IgD-negative memory B cell (primary cell): ENCODE measurements at regions not wholly inside any gene's neighbourhood (a gene's known extent, or its start where the extent isn't known, plus 50 kb on each side); places are given as distances from the start of the nearest gene placed in this dataset.
"Not testable (repeated sequence)": the region's sequence is repeated elsewhere in the genome, so short reads cannot be mapped to it uniquely, and the experiment has no call there.

Source experiments
- H3K27ac Mint-ChIP-seq, 3 donors: one replicate each; pipeline ENCODE4 v1.8.0; 2020 to 2022; ENCODE audit warnings: mild to moderate bottlenecking in 3 of 3, mixed read lengths in 3 of 3, moderate library complexity in 1 of 3
- H3K27me3 Mint-ChIP-seq: one replicate; pipeline ENCODE4 v1.8.0; 2021; ENCODE audit warnings: mixed read lengths
- H3K36me3 Mint-ChIP-seq: one replicate; pipeline ENCODE4 v1.8.0; 2020; ENCODE audit warnings: mild to moderate bottlenecking, mixed read lengths
- H3K4me1 Mint-ChIP-seq, 3 donors: one replicate each; pipeline ENCODE4 v1.8.0; 2020 to 2022; ENCODE audit warnings: mixed read lengths in 3 of 3, mild to moderate bottlenecking in 1 of 3
- H3K4me3 Mint-ChIP-seq, 4 donors: one replicate each; pipeline ENCODE4 v1.8.0; 2020 to 2022; ENCODE audit warnings: mild to moderate bottlenecking in 4 of 4, mixed read lengths in 4 of 4, moderate library complexity in 3 of 4
- H3K9me3 Mint-ChIP-seq, 3 donors: one replicate each; pipeline ENCODE4 v1.8.0; 2020 to 2021; ENCODE audit warnings: mixed read lengths in 3 of 3, mild to moderate bottlenecking in 1 of 3

DNA sequence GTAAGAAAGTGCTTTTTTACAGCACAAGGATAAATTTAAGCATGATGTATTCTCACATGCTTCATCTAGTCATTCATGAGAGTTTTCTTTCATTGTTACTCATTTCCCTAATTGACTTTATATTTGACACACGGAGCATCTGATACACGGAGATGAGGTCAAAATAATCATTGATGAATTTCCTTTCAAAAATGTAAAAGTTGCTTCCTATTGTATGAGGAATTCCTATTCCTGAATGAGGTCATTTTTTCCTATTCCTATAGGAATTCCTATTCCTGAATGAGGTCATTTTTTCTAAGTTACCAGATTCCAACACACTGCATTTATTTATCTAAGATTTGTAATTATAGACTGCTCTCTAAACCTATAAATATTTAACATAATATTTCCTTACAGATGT, 316.7 kb upstream of the KITLG start:
- Mint-ChIP-seq H3K27ac (no peak overlapping the region), H3K9me3 (no peaks in the 10 kb centered on the region), H3K4me1 (no peaks in the 10 kb centered on the region), H3K27me3 (no peaks in the 10 kb centered on the region), H3K4me3 (no peak overlapping the region), H3K36me3 (no peaks in the 10 kb centered on the region)

DNA sequence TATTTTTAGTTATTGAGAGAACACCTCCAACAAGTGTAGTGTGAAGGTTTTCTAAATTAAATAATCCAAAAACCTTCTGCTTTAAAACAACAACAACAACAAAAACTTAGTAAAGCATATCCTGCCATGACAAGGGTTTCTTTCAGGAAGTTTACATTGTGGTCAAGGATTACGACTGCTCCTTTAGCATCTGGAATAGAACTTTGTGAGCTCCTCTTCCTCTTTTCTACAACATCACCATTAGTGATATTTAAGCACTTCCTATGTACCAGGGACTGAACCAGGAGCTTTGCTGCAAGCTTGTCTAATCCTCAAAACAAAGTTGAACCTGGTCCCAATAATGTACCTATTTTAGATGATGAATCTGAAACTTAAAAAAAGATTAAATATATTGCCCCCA, 315.4 kb upstream of the KITLG start:
- H3K27me3 Mint-ChIP-seq = no peaks in the 10 kb centered on the region
- no peaks in the 10 kb centered on the region for H3K36me3 Mint-ChIP-seq
- no peak overlapping the region for H3K27ac Mint-ChIP-seq
- no peak overlapping the region for H3K4me3 Mint-ChIP-seq
- H3K4me1 Mint-ChIP-seq = no peaks in the 10 kb centered on the region
- H3K9me3 Mint-ChIP-seq = no peaks in the 10 kb centered on the region

DNA sequence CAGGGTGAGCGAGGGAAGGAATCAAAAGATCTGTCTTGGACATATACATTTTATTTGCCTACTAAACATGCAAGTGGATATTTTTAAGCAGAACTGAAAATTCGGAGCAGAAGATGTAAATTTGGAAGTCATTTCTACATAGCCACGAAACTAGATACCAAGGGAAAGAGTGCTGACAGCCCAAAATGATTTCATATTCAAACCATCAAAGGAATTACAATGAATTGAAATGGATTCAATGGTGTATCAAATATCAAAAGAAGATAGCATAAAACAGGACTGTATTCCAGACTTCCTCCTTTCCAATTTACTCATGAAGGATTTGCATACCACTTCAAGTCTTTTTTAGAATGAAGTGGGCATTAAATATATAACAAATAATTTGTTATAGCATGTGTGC, 313.5 kb upstream of the KITLG start:
- Mint-ChIP-seq H3K27ac (no peak overlapping the region), H3K27me3 (no peaks in the 10 kb centered on the region), H3K36me3 (no peaks in the 10 kb centered on the region), H3K4me1 (no peaks in the 10 kb centered on the region), H3K4me3 (no peak overlapping the region), H3K9me3 (no peaks in the 10 kb centered on the region)

DNA sequence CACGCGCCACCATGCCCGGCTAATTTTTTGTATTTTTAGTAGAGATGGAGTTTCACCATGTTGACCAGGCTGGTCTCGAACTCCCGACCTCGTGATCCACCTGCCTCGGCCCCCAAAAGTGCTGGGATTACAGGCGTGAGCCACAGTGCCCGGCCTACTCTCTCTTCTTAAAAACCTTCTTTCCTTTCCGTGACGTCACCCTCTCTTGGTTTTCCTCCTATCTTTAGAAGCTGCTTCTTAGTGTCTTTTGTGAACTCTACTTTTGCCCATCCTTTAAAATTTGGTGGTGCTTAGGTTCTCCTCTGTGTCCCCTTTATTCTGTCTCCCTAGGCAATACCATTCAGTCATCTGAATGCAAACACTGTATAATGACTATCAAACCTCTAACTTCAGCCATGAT, 311.2 kb upstream of the KITLG start:
- not testable (repeated sequence) for H3K27me3 Mint-ChIP-seq, H3K4me3 Mint-ChIP-seq, H3K36me3 Mint-ChIP-seq, H3K4me1 Mint-ChIP-seq, H3K27ac Mint-ChIP-seq, H3K9me3 Mint-ChIP-seq

DNA sequence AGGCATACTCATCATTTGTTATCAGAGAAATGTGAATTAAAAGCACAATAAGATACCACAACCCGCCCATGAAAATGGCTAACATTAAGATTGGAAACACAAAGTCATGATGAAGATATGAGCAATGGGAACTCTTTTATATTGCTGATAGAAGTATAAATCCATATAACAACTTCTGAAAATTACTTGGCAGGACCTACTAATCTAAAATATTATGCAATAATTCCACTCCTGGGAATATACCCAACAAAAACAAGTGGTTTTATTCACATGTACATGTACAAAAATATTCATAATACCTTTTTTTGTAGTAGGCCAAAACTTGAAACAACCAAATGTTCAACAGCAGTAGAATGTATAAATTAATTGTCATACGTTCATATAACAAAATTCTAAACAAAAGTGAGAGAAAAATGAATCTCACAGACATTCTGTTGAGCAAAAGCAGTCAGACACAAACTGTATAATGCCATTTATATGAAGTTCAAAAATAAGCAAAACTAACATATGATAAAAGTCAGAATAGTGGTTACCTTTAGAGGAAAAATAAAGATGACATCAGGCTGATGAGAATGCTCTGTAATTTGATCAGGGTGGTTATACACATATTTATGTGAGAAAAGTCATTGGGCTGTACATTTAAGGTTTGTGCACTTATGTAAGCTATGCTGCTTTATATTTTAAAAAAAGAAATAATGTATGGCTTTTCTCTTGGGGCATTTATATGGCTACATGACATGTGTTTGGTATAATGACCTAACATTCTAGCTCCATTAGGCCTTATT, 309.2 kb upstream of the KITLG start:
- Mint-ChIP-seq H3K36me3 (no peaks in the 10 kb centered on the region), H3K27me3 (peaks cover 3% of the 10 kb centered on the region), H3K4me1 (no peaks in the 10 kb centered on the region), H3K9me3 (peaks cover 0 to 2% (median 0%) of the 10 kb centered on the region in 3 donors), H3K27ac (no peak overlapping the region), H3K4me3 (no peak overlapping the region)

DNA sequence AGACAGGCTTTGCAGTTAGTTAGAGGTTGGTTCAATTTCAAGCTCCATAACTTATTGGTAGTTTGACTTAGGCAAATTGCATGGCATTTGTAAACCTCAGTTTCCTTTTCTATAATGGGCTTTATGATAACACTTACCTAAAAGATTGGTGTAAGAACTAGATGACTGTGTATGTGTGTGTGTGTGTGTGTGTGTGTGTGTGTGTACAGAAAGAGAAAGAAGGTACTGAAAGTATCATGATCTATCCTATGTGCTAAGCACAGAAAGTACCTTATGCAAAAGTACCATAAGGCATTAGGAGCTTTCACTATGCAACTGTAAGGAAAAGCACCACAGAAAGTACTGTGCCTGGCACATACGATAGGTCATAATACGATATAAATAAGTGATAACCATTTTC, 304.3 kb upstream of the KITLG start:
- no peaks in the 10 kb centered on the region for H3K4me1 Mint-ChIP-seq

DNA sequence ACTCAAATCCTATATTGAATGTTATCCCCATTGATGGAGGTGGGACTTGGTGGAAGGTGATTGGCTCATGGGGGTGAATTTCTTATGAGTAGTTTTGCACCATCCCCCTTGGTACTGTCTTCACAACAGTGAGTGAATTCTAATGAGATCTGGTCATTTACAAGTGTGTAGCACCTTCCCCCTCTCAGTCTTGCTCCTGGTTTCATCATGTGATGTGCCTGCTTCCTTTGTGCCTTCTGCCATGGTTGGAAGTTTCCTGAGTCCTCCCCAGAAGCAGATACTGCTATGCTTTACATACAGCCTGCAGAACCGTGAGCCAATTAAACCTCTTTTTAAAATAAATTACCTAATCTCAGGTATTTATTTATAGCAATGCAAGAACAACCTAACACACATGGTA, 302.4 kb upstream of the KITLG start:
- H3K27ac Mint-ChIP-seq = no peak overlapping the region
- no peaks in the 10 kb centered on the region for H3K36me3 Mint-ChIP-seq
- peaks cover 3% of the 10 kb centered on the region for H3K27me3 Mint-ChIP-seq
- H3K4me1 Mint-ChIP-seq = no peaks in the 10 kb centered on the region
- peaks cover 0 to 5% (median 2%) of the 10 kb centered on the region in 3 donors for H3K9me3 Mint-ChIP-seq
- H3K4me3 Mint-ChIP-seq = no peak overlapping the region

More for the DNA sequence above, 304.3 kb upstream of the KITLG start:
- Mint-ChIP-seq H3K27ac (no peak overlapping the region), H3K9me3 (peaks cover 0 to 5% (median 2%) of the 10 kb centered on the region in 3 donors), H3K27me3 (peaks cover 3% of the 10 kb centered on the region), H3K4me3 (no peak overlapping the region), H3K36me3 (no peaks in the 10 kb centered on the region)

DNA sequence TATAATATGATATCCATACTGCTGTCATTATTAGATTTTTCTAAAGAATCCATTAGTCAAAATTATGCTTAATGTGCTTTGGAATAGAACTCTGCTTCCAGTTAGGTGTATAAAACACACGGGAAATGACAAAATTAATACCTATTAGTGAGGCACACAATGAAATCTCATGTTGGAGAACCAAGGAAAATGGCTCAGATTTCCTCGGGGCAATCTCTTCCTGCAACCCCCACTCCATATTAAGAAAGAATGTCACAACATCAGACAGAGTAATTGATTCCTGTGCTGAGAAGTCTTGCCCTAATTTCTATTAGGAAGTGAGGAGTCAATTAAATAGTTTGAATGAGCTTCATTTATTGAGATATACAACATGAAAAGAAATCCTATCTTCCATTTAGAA, 299.8 kb upstream of the KITLG start:
- Mint-ChIP-seq H3K4me1 (no peaks in the 10 kb centered on the region), H3K27me3 (no peaks in the 10 kb centered on the region), H3K4me3 (no peak overlapping the region), H3K36me3 (no peaks in the 10 kb centered on the region), H3K9me3 (peaks cover 0 to 5% (median 2%) of the 10 kb centered on the region in 3 donors), H3K27ac (no peak overlapping the region)

DNA sequence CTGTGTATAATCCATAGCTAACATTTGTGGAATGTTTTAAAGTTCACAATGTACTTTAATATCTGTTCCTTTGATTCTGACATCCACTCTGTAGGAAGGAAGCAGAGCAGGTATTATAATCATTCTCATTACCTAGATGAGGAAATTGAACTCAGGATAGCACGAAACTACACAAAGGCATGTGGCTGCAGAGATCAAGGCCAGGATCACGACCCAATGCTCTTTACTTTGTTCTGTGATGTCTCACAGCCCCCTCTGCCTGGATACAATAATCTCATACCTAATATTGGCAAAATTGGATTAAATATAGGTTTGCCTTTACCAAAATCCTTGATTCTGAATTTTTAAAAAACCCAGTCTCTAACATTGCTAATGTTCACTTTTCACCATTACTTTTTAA, 298.0 kb upstream of the KITLG start:
- no peaks in the 10 kb centered on the region for H3K36me3 Mint-ChIP-seq
- H3K27ac Mint-ChIP-seq = no peak overlapping the region
- H3K9me3 Mint-ChIP-seq = peaks cover 0 to 2% (median 0%) of the 10 kb centered on the region in 3 donors
- no peaks in the 10 kb centered on the region for H3K4me1 Mint-ChIP-seq
- no peak overlapping the region for H3K4me3 Mint-ChIP-seq
- no peaks in the 10 kb centered on the region for H3K27me3 Mint-ChIP-seq

DNA sequence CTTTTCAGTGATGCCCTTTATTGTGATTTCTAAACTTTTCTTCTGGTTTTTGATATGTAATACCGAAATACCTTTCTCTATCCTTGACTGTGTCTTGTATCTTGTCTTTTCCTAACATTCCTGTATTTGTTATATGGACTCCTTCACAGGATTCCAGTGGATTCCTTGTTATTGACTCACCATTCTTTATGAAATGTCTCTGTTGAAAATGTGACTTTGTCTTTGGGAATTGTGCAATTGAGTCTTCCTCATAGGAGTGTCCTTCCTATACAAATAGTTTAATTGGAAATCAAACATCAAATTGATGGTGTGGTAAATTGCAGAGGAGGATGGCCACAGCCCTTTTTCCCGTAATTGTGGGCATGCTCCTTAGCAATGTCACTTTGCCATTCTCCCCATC, 296.6 kb upstream of the KITLG start:
- Mint-ChIP-seq H3K27ac (no peak overlapping the region), H3K36me3 (no peaks in the 10 kb centered on the region), H3K4me3 (no peak overlapping the region), H3K9me3 (peaks cover 0 to 2% (median 0%) of the 10 kb centered on the region in 3 donors), H3K4me1 (no peaks in the 10 kb centered on the region), H3K27me3 (no peaks in the 10 kb centered on the region)

DNA sequence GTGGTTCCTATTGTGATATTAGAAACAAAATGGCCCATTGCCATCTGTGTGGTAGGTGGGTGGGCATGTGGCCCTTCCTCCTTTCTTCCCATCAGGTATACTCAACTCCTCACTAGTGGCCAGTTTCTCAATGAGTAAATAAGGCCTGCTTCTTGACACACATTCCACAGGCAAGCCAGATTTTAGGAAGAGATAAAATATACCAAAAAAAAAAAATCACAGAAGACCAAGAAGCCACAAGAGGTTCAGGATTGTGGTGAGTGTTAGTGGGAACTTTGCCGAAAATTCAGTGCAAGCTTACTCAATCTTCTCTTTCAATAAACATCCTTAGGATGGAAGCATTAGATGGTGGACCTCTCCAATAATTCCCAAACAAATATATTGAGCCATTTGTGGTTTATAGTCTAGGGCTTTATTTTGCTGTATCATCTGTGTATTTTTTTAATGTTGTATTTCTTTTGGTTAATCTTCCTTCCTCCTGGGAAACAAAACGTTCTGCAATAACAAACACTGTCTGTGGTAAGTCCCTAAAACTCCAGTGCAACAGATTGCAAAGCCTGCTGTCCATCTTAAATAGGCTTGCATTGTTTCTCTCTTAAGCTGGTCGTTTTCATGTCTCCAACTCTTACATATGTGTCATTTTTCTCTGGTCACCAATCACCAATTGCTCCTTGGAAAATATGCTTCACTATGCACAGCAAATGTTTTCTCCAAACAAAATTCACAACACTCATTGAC, 289.9 kb upstream of the KITLG start:
- Mint-ChIP-seq H3K4me1 (no peaks in the 10 kb centered on the region), H3K36me3 (no peaks in the 10 kb centered on the region), H3K4me3 (no peak overlapping the region), H3K27ac (no peak overlapping the region), H3K9me3 (no peaks in the 10 kb centered on the region), H3K27me3 (no peaks in the 10 kb centered on the region)

DNA sequence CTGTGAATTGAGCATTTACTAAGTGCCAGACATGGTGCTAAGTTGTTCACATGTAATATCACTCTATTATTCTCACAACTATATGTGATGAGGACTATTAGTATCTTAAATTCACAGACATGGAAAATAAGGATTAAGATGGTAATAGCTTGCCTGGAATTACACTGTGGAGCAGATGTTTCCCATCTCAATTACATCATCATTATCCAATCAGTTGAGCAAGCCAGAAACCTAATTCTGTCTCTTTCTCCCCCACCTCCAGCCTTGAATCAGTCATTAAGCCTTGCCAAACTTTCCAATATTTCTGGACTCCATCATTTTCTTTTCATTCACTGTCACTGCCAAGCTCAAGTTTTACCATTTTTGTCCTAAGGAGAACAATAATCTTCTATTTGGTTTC, 287.8 kb upstream of the KITLG start:
- H3K4me3 Mint-ChIP-seq = no peak overlapping the region
- no peak overlapping the region for H3K27ac Mint-ChIP-seq
- no peaks in the 10 kb centered on the region for H3K27me3 Mint-ChIP-seq
- H3K36me3 Mint-ChIP-seq = no peaks in the 10 kb centered on the region
- H3K9me3 Mint-ChIP-seq = no peaks in the 10 kb centered on the region
- H3K4me1 Mint-ChIP-seq = no peaks in the 10 kb centered on the region

DNA sequence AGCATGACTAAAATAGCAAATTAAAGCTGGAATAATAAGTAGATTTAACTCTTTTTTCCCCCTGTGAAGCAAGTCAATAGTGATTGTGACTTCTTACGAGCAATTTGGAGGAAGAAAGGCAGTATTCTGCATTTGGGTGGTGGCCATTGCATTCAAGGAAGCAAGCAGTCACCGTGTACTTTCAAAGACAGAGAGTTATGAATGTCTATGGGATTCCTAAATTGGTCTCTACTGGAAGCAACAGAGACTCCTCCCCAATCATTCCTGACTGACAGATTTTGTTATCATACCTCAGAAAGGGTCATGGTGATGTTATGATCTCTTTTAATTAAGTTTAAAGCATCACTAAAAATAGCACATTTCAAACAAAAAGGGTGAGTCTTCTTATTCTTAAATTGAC, 287.2 kb upstream of the KITLG start:
- Mint-ChIP-seq H3K27ac (no peak overlapping the region), H3K4me1 (no peaks in the 10 kb centered on the region), H3K4me3 (no peak overlapping the region), H3K27me3 (no peaks in the 10 kb centered on the region), H3K9me3 (no peaks in the 10 kb centered on the region), H3K36me3 (no peaks in the 10 kb centered on the region)

DNA sequence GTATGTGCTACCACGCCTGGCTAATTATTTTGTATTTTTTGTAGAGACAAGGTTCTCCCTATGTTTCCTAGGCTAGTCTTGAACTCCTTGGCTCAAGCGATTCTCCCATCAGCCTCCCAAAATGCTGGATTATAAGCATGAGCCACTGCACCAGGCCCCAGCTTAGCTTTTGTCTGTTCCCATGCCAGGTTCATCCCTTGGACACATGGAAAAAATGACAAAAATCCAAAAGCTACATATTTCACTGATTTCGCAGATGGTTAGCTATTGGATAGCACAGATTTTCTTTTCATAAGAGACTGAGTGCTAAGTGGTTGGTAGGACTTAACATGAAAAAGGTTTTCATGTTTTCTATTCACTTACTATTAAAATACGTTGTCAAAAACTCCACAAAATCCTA, 286.6 kb upstream of the KITLG start:
- Mint-ChIP-seq H3K9me3 (no peaks in the 10 kb centered on the region), H3K27ac (no peak overlapping the region), H3K36me3 (no peaks in the 10 kb centered on the region), H3K4me3 (no peak overlapping the region), H3K4me1 (no peaks in the 10 kb centered on the region), H3K27me3 (no peaks in the 10 kb centered on the region)

DNA sequence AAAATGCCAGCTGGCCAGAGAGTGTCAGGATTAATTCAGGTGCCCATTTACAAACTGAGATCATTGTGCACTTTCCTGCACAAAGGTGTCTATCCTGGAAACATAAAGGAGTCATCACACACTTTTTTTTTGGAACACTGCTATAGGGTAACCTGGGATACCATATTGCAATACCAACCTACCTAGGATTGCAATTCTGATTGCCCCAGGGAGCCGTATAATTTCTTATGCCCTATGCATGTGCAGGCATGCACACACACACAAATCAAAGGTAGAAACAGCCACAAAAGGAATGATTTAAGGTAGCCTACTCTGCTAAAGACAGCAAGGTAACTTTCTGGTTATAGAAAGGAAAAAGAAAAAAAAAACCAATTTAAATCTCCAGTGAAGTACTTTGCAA, 285.3 kb upstream of the KITLG start:
- Mint-ChIP-seq H3K4me1 (no peaks in the 10 kb centered on the region), H3K4me3 (no peak overlapping the region)

DNA sequence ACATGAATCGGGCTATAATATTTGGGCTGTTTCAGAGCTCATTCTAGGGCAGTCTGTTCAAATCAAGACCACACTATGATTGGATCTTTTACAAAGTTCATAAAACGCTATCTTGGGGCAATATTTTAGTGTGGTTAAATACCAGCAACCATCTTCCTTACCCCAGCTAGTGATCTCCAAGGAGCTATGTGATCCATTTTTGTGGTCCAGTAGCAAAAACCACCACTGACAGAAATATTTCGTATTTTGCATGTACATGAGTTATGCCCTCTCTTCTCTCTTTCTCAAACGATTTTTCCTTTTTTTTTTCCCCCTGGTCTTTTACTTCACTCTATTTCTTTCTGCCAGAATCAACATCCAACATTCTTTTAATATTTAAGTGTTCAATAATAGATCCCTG, 280.6 kb upstream of the KITLG start:
- Mint-ChIP-seq H3K36me3 (no peaks in the 10 kb centered on the region), H3K27ac (no peak overlapping the region), H3K9me3 (no peaks in the 10 kb centered on the region), H3K4me3 (no peak overlapping the region), H3K27me3 (no peaks in the 10 kb centered on the region), H3K4me1 (no peaks in the 10 kb centered on the region)

More for the DNA sequence above, 285.3 kb upstream of the KITLG start:
- Mint-ChIP-seq H3K36me3 (no peaks in the 10 kb centered on the region), H3K27me3 (no peaks in the 10 kb centered on the region), H3K27ac (no peak overlapping the region), H3K9me3 (no peaks in the 10 kb centered on the region)
